ENCODE measurements at regions not wholly inside any gene's neighbourhood (a gene's known extent, or its start where the extent isn't known, plus 50 kb on each side); places are given as distances from the start of the nearest gene placed in this dataset.

DNA sequence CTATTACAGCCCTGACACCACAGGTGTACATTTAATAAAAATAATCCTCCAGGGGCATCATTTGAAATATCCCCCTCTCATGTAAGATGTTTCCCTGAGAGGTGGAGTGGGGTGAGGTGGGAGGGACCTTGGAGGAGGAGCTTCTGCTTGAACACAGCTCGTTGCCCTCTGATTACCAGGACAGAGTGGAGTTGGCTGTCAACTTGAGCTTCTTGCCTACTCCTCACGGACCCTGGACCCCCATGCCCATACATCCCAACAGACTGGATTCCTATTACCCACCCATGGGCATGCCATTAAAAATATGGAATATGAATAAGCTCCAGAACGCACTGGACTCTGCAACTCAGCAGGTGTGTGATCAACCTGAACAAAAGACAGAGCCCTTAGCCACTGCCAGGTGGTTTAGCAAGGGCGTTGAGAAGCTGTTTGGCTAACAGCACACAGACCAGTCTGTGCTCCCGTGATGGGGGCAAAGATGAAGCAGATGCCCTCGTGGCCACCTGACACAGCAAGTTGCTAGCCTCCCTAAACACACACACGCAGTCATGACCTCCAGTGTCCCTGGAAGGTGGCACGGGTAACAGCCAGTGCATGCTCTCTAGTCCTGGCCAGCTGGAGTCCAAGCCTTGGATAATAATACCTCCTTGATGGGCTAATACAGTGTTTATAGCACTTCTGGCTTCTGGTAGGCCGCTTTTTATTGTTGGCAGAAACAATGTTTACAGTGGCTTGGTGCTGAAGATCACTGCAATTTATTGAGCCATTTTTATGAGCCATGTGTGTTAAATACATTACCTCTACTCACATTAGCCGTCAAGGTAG is 155.0 kb downstream of the TOMM20 start:
- Histone ChIP-seq H3K9me3 (ENCODE audit: low read length) (no peaks in the 10 kb centered on the region), H3K27ac (ENCODE audit: low read length) (no peak overlapping the region), H4K20me1 (ENCODE audit: insufficient read depth, low read depth, low read length) (no peaks in the 10 kb centered on the region), H2AFZ (ENCODE audit: low read length) (no peak overlapping the region), H3K4me2 (ENCODE audit: low read depth, low read length, poor library complexity, severe bottlenecking) (no peak overlapping the region), H3K36me3 (ENCODE audit: insufficient read depth, low read length) (no peaks in the 10 kb centered on the region), H3K9ac (ENCODE audit: low read length) (no peak overlapping the region), H3K4me1 (ENCODE audit: low read length) (peaks cover 37% of the 10 kb centered on the region), H3K9me2 (replicated peaks; ENCODE audit: insufficient read depth, low read length) (no peaks in the 10 kb centered on the region), H3K4me3 (ENCODE audit: low read length) (no peak overlapping the region), H3K79me2 (ENCODE audit: low read length) (no peaks in the 10 kb centered on the region), H3K27me3 (ENCODE audit: low read length) (no peaks in the 10 kb centered on the region)
- no peak for DNase-seq

DNA sequence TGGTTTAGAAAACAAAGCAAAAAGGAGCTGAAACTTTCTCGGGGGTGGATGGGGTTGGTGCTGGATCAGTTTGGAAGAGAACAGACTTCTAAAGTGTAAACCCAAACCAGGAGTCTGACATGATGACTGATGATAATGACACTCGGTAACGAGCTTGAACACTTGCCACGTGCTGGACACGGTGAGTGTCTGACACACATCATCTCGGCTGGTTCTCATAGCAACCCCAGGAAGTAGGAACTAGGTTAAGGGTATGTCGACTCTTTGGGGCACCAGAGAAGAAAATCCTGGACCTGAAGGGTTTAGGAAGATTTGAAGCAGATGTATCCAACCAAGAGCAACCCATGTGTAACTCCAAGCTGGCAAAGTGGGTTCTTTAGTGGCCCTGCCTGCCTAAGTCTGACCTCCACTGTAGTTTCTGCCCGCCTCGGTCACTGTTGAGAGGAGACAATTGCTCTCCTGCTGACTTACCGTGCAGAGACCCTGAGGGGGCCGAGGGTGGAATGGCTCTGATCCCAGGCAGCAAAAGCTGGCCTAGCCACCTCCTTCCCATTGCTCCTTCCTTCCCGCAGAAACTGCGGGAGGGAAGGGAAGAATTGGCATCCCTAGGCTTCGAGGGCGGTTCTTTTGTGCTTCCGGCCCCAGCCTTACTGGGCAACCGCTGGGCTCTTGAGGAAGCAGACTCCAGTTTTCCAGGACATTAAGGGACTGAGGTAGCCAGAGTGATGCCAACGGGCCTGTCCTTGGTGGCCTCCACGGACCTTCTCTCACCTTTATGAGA is 156.0 kb downstream of the TOMM20 start:
- Histone ChIP-seq H3K27ac (ENCODE audit: low read length) (no peak overlapping the region), H3K4me3 (ENCODE audit: low read length) (no peak overlapping the region), H2AFZ (ENCODE audit: low read length) (no peak overlapping the region), H3K4me1 (ENCODE audit: low read length) (peaks cover 27% of the 10 kb centered on the region), H3K36me3 (ENCODE audit: insufficient read depth, low read length) (no peaks in the 10 kb centered on the region), H3K9me3 (ENCODE audit: low read length) (no peaks in the 10 kb centered on the region), H3K4me2 (ENCODE audit: low read depth, low read length, poor library complexity, severe bottlenecking) (no peak overlapping the region), H3K9me2 (replicated peaks; ENCODE audit: insufficient read depth, low read length) (no peaks in the 10 kb centered on the region), H3K27me3 (ENCODE audit: low read length) (no peaks in the 10 kb centered on the region), H3K79me2 (ENCODE audit: low read length) (no peaks in the 10 kb centered on the region), H3K9ac (ENCODE audit: low read length) (no peak overlapping the region), H4K20me1 (ENCODE audit: insufficient read depth, low read depth, low read length) (no peaks in the 10 kb centered on the region)
- no peak for DNase-seq

DNA sequence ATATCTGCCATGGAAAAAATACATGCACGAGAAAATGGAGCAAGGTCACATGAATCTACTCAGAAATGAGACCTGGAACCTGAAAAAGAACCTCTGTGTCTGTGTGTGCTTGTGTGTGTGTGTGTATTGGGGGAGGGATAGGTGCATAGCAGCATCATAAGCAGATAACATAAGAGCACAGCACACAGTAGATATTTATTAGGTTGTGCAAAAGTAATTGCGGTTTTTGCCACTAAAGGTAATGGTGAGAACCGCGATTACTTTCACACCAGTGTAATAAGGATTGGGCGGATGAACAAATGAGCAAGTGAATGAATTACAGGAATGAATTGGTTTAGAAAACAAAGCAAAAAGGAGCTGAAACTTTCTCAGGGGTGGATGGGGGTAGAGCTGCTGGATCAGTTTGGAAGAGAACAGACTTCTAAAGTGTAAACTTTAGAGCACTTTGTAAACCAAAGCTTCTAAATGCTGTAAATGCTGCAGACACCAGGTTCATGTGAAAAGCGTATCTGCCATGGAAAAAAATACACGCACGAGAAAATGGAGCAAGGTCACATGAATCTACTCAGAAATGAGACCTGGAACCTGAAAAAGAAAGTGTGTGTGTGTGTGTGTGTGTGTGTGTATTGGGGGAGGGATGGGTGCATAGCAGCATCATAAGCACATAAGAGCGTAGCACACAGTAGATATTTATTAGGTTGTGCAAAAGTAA is 156.9 kb downstream of the TOMM20 start:
- no peaks in the 10 kb centered on the region for H3K79me2 ChIP-seq (ENCODE audit: low read length)
- H3K9me2 ChIP-seq (replicated peaks; ENCODE audit: insufficient read depth, low read length) = no peaks in the 10 kb centered on the region
- H3K9me3 ChIP-seq (ENCODE audit: low read length) = no peaks in the 10 kb centered on the region
- no peaks in the 10 kb centered on the region for H4K20me1 ChIP-seq (ENCODE audit: insufficient read depth, low read depth, low read length)
- no peak overlapping the region for H3K27ac ChIP-seq (ENCODE audit: low read length)
- 0 out of 2 replicates have a peak overlapping the region, but pooled peaks have one; percentile 38 for H3K9ac ChIP-seq (ENCODE audit: low read length)
- H3K27me3 ChIP-seq (ENCODE audit: low read length) = no peaks in the 10 kb centered on the region
- H3K4me3 ChIP-seq (ENCODE audit: low read length) = no peak overlapping the region
- no peak overlapping the region for H3K4me2 ChIP-seq (ENCODE audit: low read depth, low read length, poor library complexity, severe bottlenecking)
- DNase-seq = no peak
- no peaks in the 10 kb centered on the region for H3K36me3 ChIP-seq (ENCODE audit: insufficient read depth, low read length)
- H2AFZ ChIP-seq (ENCODE audit: low read length) = peak overlapping the region; percentile 49; the same call in 1 of the 2 replicates
- peaks cover 21% of the 10 kb centered on the region for H3K4me1 ChIP-seq (ENCODE audit: low read length)

DNA sequence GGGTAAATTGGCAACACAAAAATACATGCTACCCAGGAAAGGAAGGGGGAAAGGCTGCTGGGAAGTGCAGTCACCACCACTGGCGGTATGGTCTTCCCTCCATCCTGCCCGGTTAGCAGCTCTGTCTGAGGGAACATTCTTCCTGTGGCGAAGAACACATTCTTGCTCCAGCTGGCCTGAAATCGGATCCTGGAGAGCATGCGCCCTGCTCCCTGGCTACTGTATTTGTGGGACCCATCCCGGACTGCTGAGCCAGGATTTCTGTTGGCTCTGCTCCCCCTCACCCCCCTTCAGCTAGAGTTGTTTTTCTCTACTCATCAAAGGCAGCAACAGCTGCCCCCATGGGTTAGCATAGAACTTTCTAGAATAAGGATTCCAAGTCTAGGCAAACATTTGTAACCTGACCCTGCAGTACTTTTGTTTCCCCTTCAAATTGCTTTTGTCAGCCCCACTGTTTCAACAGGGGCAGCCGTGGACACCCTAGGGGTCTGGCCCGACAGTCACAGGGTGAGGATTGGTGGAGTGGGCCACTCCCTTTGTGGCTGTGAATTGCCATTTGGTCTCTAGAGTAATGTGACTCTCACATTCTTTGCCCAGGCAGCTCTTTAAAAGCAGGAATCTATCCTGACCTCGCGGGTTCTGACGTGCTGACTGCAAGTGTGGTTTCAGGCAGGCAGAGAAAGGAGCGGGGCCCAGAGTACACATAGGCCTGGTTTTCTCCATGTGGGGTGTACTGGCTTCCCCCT is 157.7 kb downstream of the TOMM20 start:
- H2AFZ ChIP-seq (ENCODE audit: low read length) = peak overlapping the region; percentile 49; the same call in 1 of the 2 replicates
- H3K79me2 ChIP-seq (ENCODE audit: low read length) = no peaks in the 10 kb centered on the region
- peaks cover 20% of the 10 kb centered on the region for H3K4me1 ChIP-seq (ENCODE audit: low read length)
- no peaks in the 10 kb centered on the region for H3K36me3 ChIP-seq (ENCODE audit: insufficient read depth, low read length)
- DNase-seq = no peak
- no peaks in the 10 kb centered on the region for H3K9me3 ChIP-seq (ENCODE audit: low read length)
- H3K4me3 ChIP-seq (ENCODE audit: low read length) = no peak overlapping the region
- H3K9ac ChIP-seq (ENCODE audit: low read length) = peak overlapping the region; percentile 38
- H3K27ac ChIP-seq (ENCODE audit: low read length) = no peak overlapping the region
- no peaks in the 10 kb centered on the region for H3K27me3 ChIP-seq (ENCODE audit: low read length)
- no peak overlapping the region for H3K4me2 ChIP-seq (ENCODE audit: low read depth, low read length, poor library complexity, severe bottlenecking)
- no peaks in the 10 kb centered on the region for H3K9me2 ChIP-seq (replicated peaks; ENCODE audit: insufficient read depth, low read length)
- no peaks in the 10 kb centered on the region for H4K20me1 ChIP-seq (ENCODE audit: insufficient read depth, low read depth, low read length)

DNA sequence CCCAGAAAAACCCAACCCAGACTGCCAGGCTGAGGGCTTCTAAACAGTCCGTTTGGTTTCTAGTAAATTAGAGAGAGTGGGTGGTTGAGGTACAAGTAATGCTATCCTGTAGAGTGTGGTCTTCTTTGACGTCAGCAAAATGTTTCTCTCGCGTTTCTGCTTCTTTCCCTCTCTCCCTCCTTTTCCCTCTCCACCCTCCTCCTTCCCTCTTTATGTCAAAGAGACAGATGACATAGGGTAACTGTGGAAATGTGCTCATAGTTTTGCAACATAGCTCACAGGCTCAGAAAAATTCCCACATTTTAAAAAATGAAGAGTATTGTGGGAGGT is 158.3 kb downstream of the TOMM20 start:
- peaks cover 20% of the 10 kb centered on the region for H3K4me1 ChIP-seq (ENCODE audit: low read length)
- no peaks in the 10 kb centered on the region for H3K79me2 ChIP-seq (ENCODE audit: low read length)
- H3K27me3 ChIP-seq (ENCODE audit: low read length) = no peaks in the 10 kb centered on the region
- no peak overlapping the region; the same call in 1 of the 2 replicates for H2AFZ ChIP-seq (ENCODE audit: low read length)
- no peak for DNase-seq
- H3K9me3 ChIP-seq (ENCODE audit: low read length) = no peaks in the 10 kb centered on the region
- no peaks in the 10 kb centered on the region for H4K20me1 ChIP-seq (ENCODE audit: insufficient read depth, low read depth, low read length)
- H3K4me2 ChIP-seq (ENCODE audit: low read depth, low read length, poor library complexity, severe bottlenecking) = no peak overlapping the region
- H3K4me3 ChIP-seq (ENCODE audit: low read length) = no peak overlapping the region
- H3K9ac ChIP-seq (ENCODE audit: low read length) = no peak overlapping the region
- no peaks in the 10 kb centered on the region for H3K9me2 ChIP-seq (replicated peaks; ENCODE audit: insufficient read depth, low read length)
- no peak overlapping the region for H3K27ac ChIP-seq (ENCODE audit: low read length)
- H3K36me3 ChIP-seq (ENCODE audit: insufficient read depth, low read length) = no peaks in the 10 kb centered on the region

DNA sequence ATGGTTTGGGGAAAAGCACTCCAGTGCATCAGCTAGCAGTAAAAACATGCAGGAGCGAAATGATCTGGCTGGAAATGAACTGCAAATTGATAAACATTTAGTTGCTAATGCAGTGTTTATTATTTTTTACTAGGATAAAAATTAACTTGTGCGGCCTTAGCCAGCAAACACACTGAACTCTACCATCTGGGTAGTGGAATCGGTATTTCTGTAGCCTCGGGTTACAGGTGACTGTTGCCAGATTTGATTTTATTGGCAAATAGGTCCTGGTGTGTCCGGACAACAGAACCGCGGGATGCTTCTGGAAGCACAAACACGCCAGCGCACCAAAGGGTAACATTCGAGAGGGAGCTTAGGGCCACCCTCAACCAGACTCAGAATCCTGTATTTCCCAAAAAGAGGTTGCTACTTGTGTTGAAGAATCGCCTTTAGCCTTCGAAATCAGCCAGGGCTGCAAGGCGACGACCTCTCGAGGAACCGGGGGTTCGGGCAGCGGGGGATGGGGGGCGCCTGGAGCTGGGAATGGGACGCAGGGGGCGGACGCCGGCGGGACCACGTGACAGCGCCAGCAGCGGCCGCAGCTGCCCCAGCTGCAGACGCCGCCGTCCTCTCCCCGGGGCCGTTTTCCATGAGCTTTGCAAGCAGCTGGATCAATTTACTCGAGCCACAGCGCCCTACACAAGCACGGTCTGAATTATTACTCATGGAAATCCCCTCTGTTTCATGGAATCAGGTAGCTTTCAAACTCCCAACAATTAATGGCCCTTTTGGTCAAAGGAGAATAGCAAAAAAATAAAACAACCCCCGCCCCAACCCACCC is 158.8 kb downstream of the TOMM20 start:
- no peaks in the 10 kb centered on the region for H3K27me3 ChIP-seq (ENCODE audit: low read length)
- no peak overlapping the region for H3K9ac ChIP-seq (ENCODE audit: low read length)
- H4K20me1 ChIP-seq (ENCODE audit: insufficient read depth, low read depth, low read length) = no peaks in the 10 kb centered on the region
- H3K4me3 ChIP-seq (ENCODE audit: low read length) = no peak overlapping the region
- no peaks in the 10 kb centered on the region for H3K9me3 ChIP-seq (ENCODE audit: low read length)
- no peak overlapping the region for H2AFZ ChIP-seq (ENCODE audit: low read length)
- no peak overlapping the region for H3K4me2 ChIP-seq (ENCODE audit: low read depth, low read length, poor library complexity, severe bottlenecking)
- H3K36me3 ChIP-seq (ENCODE audit: insufficient read depth, low read length) = no peaks in the 10 kb centered on the region
- H3K9me2 ChIP-seq (replicated peaks; ENCODE audit: insufficient read depth, low read length) = no peaks in the 10 kb centered on the region
- no peak for DNase-seq
- H3K4me1 ChIP-seq (ENCODE audit: low read length) = peaks cover 20% of the 10 kb centered on the region
- H3K27ac ChIP-seq (ENCODE audit: low read length) = no peak overlapping the region
- H3K79me2 ChIP-seq (ENCODE audit: low read length) = no peaks in the 10 kb centered on the region

DNA sequence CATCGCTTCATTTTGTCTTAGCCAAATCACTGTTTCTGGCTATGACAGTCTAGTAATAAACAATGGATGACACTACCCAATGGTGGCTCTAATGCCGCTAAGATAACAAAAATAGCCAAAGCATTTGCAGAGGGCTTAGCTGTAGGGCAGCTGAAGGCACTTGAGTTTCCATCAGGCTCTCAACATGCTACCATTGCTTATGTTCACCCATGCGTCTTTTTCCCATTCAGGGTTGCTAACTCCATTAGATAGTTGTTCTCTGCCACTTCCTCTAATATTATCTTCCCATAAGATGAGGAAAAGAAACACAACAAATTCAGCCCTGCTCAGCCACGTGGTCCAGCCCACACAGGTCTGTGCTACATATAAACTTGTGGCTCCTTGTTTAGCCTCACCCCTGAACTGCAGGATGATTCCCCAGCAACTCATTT is 159.6 kb downstream of the TOMM20 start:
- no peak for DNase-seq
- no peak overlapping the region for H3K27ac ChIP-seq (ENCODE audit: low read length)
- peak overlapping the region; percentile 26; the same call in 1 of the 2 replicates for H2AFZ ChIP-seq (ENCODE audit: low read length)
- no peaks in the 10 kb centered on the region for H3K27me3 ChIP-seq (ENCODE audit: low read length)
- no peaks in the 10 kb centered on the region for H3K9me3 ChIP-seq (ENCODE audit: low read length)
- no peak overlapping the region for H3K4me3 ChIP-seq (ENCODE audit: low read length)
- H3K4me1 ChIP-seq (ENCODE audit: low read length) = peaks cover 23% of the 10 kb centered on the region
- no peaks in the 10 kb centered on the region for H3K36me3 ChIP-seq (ENCODE audit: insufficient read depth, low read length)
- H3K79me2 ChIP-seq (ENCODE audit: low read length) = no peaks in the 10 kb centered on the region
- H3K9me2 ChIP-seq (replicated peaks; ENCODE audit: insufficient read depth, low read length) = no peaks in the 10 kb centered on the region
- H4K20me1 ChIP-seq (ENCODE audit: insufficient read depth, low read depth, low read length) = no peaks in the 10 kb centered on the region
- H3K4me2 ChIP-seq (ENCODE audit: low read depth, low read length, poor library complexity, severe bottlenecking) = no peak overlapping the region
- H3K9ac ChIP-seq (ENCODE audit: low read length) = no peak overlapping the region

Data from Karpas-422 (cell line).